GM19193 (cell line): ENCODE measurements at regions not wholly inside any gene's neighbourhood (a gene's known extent, or its start where the extent isn't known, plus 50 kb on each side); places are given as distances from the start of the nearest gene placed in this dataset.

Source experiments
- POLR2A ChIP-seq: IDR thresholded peaks from 4 replicates; pipeline ENCODE4 v1.6.1; 2011; ENCODE audit not compliant: insufficient read depth, insufficient read length; ENCODE audit errors: extremely low read depth

DNA sequence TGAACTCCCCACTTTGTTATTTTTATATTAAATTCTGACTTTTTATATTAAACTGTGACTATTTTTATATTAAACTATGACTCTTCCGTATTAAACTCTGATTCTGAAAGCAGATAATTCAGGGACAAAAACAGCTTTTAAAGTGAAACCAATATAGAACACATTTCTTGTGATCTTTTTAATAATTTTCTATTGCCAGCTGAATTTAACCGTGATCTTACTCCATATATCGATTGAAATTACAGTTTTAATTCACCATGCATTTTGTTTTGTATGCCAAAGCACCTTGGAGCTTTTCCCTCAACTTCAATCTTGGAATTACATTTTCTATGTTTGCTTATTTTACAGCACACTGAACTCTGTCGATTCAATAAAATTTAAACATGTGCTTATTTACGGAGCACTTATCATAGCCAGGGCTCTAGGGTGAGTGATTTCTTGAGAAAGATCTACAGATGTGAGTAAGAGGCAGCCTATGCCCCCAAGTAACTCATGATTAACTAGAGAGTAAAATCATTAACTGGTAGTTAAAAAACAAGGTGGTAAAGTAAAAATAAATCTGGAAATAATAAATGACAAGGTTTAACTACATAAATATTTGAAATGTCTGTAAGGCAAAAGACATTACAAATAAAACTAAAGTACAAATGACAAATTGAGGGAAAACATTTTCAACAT is 72.9 kb upstream of the ALDH1B1 start:
- no peak for TF ChIP-seq POLR2A

DNA sequence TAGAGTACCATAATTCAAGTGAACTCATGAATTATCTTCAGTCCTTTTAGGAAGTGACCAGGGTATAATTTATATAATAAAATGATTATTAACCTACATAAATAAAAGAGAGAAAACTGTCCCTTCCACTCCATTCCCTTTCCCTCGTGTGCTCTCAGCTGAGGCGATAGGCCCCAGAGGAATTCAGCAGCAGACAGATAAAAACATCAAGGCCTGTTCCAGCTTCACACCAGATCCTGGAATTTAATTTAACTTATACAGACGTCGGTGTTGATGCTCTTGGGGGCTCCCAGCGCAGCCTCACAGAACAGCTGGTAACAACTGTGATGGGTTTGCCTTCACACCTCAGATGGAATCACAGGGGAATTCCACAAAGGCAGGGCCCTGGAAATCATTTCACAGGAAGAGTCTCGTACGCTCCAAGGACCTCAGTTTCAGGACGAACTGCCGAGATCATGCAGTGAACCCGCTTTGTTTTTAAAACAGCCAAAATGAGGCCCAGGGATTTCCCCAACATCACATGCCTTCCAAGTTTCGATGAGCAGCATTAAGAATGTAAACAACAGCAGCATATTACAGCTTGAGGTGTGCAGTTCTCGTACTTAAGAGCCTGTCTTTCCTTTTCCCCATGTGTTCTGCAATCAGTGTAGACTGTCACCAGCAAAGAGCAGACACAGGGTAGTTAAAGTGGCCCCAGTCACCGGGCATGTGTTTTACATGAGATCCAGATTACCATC is 73.6 kb upstream of the ALDH1B1 start:
- peak; percentile 26 for TF ChIP-seq POLR2A

DNA sequence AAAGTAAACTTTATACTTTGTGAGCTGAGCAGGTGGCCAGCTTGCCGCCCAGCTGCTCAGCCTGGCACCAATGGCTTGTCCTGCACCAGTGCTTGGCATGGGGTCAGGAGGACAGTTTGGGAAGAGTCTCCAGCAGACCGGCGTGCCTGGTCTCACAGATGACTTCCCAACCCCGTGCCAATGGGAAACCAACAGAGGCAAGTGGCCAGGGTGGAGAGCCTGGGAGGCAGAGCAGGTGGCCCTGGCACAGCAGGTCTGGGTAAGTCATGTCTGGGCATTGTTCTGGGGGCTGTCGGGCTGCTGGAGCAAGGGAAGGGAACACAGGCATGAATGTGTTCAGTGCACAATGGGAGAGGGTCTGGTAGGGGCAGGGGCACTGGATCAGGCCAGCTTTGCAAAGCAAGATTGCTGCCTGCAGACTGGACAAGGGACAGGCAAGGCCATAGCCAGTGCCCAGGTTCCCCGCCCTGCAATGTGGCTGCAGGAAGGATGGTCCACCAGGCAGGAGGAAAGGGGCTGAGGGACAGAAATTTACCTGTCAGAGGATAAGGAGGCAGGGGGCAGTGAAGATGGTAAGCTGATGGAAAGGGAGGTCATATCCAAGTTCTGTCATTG is 76.2 kb upstream of the ALDH1B1 start:
- no peak for TF ChIP-seq POLR2A

DNA sequence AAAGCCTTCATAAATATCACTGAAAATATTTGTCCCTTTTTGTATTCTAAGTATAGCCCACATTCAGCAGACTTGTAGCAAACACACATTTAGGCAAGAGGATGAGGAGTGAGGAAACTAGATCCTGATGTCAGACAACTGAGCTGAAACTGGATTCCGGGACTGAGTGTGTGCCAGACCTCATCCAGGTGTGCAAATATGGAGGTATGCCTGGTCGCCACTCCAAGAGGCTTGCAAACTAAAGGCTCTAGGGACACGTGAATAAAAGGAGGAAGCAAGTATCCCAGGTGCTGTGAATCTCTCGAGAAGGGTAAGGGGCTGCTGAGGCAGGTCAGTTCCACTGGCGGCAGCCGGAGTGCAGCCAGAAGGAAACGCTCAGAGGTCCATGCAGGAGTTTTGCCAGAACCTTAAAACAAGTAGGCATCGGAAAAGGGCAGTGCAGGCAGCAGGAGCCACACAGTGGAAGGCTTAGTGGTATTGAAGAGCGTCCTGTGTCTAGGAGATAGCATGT is 77.4 kb upstream of the ALDH1B1 start:
- no peak for TF ChIP-seq POLR2A

DNA sequence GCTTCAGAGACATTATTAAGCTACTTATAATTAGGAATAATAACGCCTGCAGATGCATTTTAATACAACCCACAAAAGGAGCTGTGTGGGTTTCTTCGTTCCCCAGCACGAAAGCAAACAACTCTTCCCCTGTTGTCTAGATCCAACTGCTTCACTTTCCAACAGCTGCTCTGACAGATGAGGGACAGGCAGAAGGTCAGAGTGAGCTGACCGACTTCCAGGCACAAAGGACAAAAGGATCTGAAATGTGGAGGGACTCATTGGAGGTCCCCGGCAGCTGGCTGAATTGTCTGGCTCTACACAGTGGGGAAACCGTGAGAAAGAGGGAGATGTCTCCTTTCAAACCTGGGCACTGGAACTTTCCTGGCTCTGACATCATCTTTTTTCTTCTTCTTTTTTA is 79.1 kb upstream of the ALDH1B1 start:
- TF ChIP-seq POLR2A, result no peak

DNA sequence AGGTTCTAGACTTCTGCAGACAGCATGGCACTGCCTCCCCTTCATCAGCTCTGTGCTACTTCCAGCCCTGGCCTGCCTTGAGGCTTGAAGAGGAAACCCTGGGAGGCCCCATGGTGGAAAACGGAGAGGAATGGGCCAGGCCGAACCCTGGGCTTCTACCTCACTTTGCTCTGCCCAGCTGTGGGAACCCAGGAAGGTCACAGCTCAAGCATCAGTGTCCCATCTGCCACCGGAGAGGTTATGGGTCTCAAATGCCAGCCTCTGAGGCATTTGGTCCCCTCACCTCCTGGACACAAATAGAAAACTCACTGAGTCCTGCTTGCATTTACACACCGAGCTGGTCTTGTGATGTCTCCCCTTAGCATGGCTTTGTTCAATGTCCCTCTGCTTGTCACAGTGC is 80.1 kb upstream of the ALDH1B1 start:
- no peak for TF ChIP-seq POLR2A

DNA sequence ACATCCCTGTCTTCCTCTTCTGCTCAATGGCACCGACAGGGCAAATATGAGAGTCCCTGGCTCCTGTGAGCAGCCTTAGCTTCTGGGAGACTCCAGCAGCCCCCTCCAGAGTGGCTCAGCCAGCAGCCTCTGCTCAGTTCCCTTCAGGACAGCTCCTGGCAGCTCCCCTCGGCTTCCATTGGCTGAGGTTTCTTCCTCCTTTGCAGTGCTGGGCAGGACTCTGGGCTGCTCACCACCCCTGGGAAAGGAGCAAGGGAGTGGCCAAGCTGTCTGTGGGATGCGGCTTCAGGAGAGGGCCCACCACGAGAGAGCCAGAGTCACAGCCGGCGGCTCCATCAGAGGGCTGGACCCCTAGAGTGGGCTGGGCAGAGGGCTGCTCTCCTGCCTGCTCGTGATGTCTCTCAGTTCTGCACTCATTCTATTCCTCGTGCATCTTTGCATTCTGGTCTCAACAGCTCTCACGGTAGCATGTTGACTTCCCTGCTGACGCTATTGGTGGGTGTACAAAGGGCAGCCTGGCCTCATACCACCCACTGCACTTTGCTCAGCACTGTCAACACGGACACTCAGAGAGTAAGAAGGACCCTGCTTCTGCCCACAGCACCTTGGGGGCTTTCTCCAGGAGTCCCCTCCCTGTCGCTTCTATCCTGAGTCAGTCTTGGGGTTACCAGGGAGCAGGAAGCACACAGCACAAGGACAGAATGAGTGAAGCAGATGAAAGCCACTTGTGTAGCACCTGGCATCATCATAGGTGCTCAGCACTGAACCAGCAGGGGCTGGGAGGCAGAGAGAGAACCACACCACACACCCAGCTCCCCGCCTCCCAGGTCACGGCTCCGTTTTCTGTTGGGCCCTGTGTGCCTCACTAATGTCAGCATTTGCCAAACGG is 80.9 kb upstream of the ALDH1B1 start:
- TF ChIP-seq POLR2A, result no peak

DNA sequence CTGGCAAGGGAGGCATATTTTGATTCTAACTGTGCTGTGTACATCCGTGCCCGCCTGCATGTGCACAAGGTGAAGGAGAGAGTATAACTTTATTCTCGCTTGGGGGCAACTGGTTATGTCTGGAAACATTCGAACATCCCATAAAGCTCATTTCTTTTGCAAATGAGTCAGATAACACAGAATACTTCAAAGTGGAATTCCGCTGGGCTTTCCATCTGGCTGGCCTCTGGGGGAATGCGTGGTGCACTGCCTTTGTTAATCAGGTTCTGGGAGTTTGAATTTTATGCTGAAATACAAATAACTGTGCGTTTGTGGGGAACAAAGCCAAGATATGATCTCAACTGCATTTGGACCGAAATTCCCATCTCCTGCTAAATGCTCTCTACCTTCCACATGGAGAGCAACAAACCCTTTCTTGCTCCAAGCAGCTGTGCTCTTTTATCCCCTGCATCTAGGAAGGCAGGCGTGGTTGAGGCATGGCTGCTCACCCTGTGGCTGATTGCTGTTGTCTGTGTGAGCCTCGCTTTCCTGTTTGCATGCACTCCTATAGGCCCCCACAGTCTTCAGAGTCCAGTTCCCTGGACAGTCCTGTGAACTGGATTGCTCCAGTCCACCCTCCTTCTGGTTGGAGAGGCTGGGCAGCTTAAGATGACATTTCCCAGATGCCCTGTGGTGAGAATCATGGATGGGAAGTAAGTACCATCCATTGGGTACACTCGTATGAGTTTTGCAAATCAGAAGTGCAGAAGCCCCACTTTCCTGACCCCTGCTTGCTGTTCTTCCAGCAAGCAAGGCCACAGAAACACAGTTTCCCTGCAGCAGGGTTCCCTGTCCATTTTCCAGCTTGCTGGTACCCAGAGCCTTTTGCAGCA is 82.9 kb upstream of the ALDH1B1 start:
- TF ChIP-seq POLR2A, result no peak

DNA sequence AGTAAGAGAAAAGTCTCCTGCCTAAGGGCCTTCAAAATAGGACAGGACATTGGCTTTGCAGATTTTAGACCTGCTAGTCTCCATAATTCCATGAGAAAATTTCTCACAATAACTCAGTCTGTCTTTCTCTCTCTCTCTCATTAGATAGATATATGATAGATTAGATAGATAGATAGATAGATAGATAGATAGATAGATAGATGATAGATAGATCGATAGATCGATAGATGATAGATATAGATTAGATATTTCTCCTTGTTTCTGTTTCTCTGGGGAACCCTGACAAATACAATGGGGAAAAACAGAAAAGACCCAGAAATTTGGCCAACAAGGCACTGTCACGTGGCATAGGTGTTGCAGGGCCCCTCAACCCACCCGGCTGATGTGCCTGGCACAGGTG is 84.4 kb upstream of the ALDH1B1 start:
- no peak for TF ChIP-seq POLR2A

DNA sequence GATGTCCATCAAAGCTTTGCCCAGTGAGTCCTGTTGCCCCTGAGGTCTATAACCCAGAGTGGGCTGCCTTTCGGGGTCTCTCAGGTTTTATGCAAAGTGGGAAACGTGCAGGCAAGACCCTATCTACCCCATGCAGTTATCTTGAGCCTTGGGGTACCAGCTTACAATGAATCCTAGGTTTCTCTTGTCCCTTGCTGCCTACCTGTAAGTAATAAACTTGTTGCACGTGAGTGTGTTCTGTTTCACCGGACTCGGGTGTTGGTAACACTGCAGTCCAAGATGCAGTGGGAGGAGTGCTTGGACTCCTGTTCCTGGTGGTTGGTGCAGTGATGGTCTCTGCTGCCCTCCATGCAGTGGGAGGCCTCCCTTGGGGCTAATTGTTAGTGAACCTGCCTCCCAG is 85.6 kb upstream of the ALDH1B1 start:
- TF ChIP-seq POLR2A, result no peak

DNA sequence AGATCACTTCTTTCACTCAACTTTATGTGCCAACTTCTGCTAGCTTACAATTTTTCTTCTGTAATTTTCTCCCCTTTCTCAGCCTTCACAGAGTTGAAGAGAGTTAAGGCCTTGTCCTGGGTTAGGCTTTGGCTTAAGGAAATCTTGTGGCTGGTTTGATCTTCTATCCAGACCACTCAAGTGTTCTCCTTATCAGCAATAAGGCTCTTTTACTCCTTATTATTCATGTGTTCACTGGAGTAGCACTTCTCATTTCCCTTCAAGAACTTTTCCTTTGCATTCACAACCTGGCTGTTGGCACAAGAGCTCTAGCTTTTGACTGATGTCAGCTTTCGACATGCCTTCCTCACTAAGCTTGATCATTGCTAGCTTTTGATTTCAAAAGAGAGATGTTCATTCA is 86.9 kb upstream of the ALDH1B1 start:
- no peak for TF ChIP-seq POLR2A

DNA sequence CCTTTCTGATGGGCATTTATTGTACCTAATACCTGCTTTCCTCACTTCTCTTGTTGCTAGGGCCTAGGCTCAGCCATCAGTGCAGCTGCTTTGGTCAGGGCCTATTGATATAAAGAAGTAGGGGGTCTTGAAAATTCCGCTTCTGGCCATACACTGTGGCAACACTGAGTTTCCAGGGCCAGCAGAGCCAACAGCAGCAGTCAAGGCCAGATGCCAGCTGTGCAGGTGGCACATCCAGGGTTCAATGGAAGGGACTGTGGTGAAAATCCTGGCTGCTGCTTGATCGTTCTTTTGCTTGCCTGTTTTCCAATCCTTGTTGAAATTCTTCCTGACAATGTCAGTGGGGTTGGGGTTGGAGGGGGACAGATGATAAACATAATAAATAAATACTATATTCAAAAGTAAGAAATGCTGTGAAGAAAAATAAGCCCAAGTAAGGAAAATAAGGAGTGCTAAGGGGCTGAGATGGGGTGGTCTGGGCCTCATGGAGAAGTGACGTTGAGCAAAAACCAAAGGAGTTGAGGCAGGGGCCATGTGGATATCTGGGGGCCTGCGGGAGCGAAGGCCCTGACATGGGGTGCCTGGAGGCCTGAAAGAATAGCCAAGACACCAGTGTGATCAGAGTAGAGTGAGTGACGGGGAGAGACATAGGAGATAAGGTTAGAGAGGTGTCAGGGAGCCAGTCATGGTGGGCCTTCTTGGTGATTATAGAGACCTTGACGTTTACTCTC is 91.0 kb upstream of the ALDH1B1 start:
- no peak for TF ChIP-seq POLR2A

DNA sequence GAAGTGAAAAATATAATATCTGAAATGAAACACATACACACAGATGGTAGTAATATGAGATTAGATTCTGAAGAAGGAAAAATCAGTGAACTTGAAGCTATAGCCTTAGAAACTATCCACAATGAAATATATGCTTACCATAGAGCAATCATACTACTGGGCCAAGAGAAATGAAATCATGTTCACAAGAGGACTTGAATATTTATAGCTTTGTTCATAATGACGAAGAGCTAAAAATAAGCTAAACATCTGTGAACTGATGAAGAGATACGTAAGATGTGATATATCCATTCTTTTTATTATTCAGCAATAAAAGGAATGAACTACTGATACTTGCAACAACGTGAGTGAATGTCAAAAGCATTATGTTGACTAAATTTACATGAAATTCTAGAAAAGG is 92.6 kb upstream of the ALDH1B1 start:
- TF ChIP-seq POLR2A, result no peak

DNA sequence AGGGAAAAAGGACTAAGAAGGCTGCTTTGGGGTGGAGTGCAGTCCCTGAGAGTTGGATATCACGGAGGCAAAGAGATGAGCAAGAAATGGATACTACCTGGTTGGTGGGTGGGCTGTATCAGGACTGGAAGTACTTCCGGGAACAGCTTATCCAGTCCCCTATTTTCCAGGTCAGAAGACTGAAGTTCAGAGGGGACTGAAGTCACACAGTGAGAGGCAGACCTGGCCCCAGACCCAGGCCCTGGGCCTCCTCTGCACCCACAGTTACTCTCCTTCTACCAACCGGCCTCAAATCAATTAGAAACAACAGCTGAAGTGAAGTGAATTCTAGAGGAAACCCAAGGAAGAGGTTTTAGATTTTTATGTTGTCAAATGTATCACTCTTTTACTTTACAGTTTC is 93.6 kb upstream of the ALDH1B1 start:
- no peak for TF ChIP-seq POLR2A

DNA sequence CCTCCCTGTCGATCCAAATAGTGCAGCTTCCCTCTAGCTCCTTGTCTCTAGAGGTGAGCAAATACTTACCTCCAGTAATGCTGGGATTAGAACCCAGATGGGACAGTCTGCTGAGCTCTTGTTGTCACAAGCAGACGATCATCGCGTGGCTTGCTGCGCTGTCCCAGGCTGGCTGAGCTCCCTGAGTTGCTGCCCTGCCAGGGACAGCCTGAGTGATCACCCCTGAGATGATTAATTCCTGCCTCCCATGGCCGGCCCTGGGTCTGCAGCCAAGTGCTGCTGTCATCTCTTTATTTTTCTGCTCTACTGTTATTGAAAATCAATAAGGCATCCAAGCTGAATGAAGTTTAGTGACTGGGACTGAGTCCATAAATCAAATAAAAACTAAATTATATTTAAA is 94.0 kb upstream of the ALDH1B1 start:
- no peak for TF ChIP-seq POLR2A
